ENCODE measurements at regions not wholly inside any gene's neighbourhood (a gene's known extent, or its start where the extent isn't known, plus 50 kb on each side); places are given as distances from the start of the nearest gene placed in this dataset.

DNA sequence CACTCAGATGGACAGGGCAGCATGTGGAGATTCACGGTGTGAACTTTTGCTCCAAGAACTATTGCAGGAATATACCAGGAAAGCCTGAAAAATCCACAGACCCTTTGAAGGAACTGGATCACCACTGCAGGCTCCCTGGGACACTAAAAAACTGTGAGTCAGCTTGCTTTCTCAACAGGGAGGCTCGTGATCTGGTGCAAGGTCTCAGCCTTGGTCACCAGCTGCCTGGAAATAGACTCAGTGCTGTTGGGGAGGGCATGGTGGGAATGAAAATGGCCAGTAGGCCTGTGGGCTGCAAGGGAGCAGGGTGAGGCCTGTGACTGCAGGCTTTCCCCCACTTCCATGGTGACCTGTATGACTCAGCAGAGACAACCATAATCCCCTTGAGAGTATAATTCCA lies 426.4 kb upstream of the RPS6KA3 start:
- TF ChIP-seq, protein P1, sequence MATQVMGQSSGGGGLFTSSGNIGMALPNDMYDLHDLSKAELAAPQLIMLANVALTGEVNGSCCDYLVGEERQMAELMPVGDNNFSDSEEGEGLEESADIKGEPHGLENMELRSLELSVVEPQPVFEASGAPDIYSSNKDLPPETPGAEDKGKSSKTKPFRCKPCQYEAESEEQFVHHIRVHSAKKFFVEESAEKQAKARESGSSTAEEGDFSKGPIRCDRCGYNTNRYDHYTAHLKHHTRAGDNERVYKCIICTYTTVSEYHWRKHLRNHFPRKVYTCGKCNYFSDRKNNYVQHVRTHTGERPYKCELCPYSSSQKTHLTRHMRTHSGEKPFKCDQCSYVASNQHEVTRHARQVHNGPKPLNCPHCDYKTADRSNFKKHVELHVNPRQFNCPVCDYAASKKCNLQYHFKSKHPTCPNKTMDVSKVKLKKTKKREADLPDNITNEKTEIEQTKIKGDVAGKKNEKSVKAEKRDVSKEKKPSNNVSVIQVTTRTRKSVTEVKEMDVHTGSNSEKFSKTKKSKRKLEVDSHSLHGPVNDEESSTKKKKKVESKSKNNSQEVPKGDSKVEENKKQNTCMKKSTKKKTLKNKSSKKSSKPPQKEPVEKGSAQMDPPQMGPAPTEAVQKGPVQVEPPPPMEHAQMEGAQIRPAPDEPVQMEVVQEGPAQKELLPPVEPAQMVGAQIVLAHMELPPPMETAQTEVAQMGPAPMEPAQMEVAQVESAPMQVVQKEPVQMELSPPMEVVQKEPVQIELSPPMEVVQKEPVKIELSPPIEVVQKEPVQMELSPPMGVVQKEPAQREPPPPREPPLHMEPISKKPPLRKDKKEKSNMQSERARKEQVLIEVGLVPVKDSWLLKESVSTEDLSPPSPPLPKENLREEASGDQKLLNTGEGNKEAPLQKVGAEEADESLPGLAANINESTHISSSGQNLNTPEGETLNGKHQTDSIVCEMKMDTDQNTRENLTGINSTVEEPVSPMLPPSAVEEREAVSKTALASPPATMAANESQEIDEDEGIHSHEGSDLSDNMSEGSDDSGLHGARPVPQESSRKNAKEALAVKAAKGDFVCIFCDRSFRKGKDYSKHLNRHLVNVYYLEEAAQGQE (tag by site-specific recombination; IDR thresholded peaks at IDR 0.05): no peak
- no peak for TF ChIP-seq ZNF350 (tag by site-specific recombination; IDR thresholded peaks at IDR 0.05)
- no peak for TF ChIP-seq ZNF221 (tag by site-specific recombination; IDR thresholded peaks at IDR 0.05; ENCODE audit: borderline replicate concordance)
